HG02588 (cell line): ENCODE measurements at regions not wholly inside any gene's neighbourhood (a gene's known extent, or its start where the extent isn't known, plus 50 kb on each side); places are given as distances from the start of the nearest gene placed in this dataset.

Experiments
- ATAC-seq: cut with Tn5 transposase; IDR thresholded peaks from one replicate; pipeline ENCODE4 v1.9.1; 2021; ENCODE audit warnings: mild to moderate bottlenecking, moderate library complexity; ENCODE audit not compliant: unreplicated experiment

- no peak for ATAC-seq
Observed at GRCh38 chr14:58833634-58834378, 196.0 kb downstream of the DACT1 start.

- no peak for ATAC-seq
Observed at GRCh38 chr14:58836303-58836974, 198.7 kb downstream of the DACT1 start.

DNA sequence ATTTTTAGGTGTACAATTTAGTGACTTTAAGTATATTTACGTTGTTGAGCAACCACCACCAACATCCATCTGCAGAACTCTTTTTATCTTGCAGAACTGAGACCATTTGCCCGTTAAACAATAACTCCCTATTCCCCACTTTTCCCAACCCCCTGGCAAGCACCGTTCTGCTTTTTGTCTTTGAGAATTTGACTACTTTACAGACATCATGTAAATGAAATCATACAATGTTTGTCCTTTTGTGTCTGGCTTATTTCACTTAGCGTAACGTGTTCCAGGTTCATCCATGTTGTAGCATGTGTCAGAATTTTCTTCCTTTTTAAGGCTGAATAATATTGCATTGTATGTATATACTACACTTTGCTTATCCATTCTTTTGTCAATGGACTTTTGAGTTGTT is 201.5 kb downstream of the DACT1 start:
- no peak for ATAC-seq

GRCh38 chr14:58844544-58844943 is 206.8 kb downstream of the DACT1 start:
- ATAC-seq: no peak

GRCh38 chr14:58846682-58847465 is 209.1 kb downstream of the DACT1 start:
- ATAC-seq: no peak

GRCh38 chr14:58848365-58848764 is 210.6 kb downstream of the DACT1 start:
- ATAC-seq: no peak

DNA sequence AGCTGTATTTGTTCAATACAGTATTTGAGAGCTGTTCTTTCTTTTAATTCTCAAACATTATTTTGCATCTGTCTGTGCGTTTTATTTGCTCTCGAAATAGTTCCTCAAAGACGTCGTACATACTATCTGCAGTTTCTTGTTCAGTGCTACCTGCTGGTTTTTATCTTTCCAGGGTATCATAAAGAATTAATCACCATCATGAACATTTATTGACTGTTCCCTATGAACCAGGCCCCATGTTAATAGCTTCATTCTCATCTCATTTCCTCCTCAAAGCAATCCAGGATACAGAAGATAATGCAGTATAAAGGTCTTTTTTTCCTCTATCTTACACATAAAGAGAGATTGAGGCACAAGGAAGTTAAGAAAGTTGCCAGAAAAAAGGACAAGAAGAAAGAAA is 211.8 kb downstream of the DACT1 start:
- no peak for ATAC-seq

DNA sequence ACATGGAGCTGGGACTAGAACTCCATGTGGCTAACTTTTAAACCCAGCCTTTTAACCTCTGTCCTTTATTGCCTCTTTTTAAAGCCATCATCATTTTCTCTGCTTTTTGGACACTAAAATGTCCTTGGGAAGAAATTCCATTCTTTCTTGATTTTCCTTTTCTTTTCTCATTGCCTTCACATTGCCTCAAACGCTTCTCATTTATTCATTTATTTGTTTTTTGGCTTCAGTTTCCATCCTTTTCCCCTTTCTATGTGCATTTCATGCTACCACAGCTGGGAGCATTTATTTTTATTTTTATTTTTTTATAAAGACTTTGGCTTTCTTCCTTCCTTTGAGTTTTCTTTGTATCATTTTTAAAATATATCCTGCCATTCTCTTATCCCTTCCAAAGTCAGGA is 212.2 kb downstream of the DACT1 start:
- no peak for ATAC-seq

DNA sequence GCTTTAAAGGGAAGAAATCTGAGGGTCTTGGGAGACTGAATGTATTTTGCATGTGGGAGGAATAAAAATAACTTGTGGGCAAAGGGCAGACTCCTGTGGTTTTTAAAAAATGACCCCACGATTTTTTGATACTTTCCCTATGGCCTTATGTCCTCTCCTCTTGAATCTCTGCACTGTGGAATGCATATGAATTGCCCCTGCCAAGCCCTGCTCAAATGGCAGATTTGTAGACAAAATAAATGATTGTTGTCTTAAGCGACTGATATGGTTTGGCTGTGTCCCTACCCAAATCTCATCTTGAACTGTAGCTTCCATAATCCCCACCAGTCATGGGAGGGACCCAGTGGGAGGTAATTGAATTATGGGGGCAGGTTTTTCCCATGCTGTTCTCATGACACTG is 223.8 kb downstream of the DACT1 start:
- no peak for ATAC-seq

DNA sequence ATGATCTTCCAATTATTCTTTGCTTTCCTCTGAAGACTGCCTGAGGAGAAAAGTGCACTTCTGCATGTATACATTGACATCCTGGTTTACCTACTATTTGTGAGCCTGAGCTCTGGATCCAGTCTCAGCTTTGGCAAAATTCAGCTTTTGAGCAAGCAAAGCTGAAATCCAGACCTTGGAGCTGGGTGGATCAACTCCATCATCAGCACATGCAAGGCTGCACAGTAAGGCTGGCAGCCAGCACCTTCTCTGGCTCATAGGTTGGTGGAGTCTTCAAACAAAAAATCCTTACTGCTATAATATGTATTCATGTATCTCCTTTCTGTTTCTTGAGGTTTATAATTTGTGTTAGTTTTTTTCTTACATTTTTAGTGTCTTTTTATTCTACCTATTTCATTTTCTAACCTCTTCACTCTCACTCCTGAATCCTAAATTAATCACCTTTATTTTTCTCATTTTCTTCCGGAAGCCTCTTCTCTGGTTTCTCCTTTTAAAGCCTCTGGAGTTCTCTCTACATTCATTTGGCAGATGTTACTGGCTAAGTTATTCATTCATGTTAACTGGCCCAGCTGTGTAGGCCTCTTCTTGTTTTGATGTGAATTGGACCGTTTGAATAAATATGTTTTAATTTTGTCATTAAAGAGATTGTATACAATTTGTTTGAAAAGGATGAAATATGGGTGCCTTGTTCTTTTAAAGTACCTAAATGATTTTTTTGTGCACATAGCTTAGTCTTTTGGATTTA is 224.8 kb downstream of the DACT1 start:
- no peak for ATAC-seq

GRCh38 chr14:58863661-58864345 is 226.0 kb downstream of the DACT1 start:
- ATAC-seq: no peak

- no peak for ATAC-seq
Observed at GRCh38 chr14:58864751-58865513, 227.2 kb downstream of the DACT1 start.

GRCh38 chr14:58865514-58866281 is 227.9 kb downstream of the DACT1 start:
- ATAC-seq: no peak

- ATAC-seq: no peak
Observed at GRCh38 chr14:58866391-58866790, 228.6 kb downstream of the DACT1 start.

DNA sequence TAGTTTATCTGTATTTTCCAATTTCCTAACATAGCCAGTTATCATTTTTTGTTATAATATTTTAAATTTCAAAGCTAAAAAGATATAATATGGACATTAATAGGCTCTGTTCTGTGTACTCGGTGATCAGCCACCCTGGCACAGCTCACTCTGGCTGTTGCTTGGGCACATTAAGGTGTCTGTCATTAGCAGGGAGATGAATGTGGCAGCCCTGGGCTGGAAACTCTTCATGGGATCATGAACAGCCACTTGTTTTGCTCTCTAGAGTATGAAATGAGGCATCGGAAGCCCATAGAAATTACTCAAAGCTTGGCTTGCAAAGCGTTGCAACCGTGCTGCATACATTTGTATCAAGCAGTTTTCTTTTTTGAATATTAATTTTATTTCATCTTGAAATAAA is 233.2 kb downstream of the DACT1 start:
- no peak for ATAC-seq

DNA sequence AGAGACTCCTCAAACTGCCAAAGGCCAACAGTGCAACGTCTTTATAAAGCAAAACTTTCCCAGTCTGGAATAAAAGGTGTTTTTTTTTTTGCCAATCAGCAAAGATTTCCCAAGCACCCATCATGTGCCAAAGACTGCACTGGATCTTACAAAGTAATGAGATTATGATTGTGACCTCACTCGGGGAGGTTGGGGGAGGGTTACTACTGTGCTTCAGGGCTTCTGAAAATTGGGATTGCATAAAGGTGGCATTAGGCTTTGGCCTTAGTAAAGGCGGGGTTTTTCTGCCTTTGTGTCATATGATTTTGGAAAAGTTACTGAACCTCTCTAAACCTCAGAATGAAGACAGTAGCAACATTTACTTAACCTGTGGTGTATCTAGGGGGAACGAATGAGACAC is 233.8 kb downstream of the DACT1 start:
- no peak for ATAC-seq

- ATAC-seq: no peak
Observed at GRCh38 chr14:58872061-58872460, 234.3 kb downstream of the DACT1 start.

GRCh38 chr14:58873228-58873953 is 235.6 kb downstream of the DACT1 start:
- no peak for ATAC-seq
